Smooth muscle cell (in vitro differentiated cells): ENCODE measurements at regions not wholly inside any gene's neighbourhood (a gene's known extent, or its start where the extent isn't known, plus 50 kb on each side); places are given as distances from the start of the nearest gene placed in this dataset.

ENCODE experiments used
- DNase-seq: peaks from one replicate; lab custom pipeline; 2025; ENCODE audit not compliant: unreplicated experiment; lab: John Stamatoyannopoulos, UW
- H2AFZ ChIP-seq: fragments of 200-600 bp; sonication (generic); 2 replicates; pipeline ENCODE4 v1.6.0; 2016; ENCODE audit warnings: antibody characterized with exemption, low read depth, mild to moderate bottlenecking
- H3F3A ChIP-seq: fragments of 200-600 bp; sonication (generic); 2 replicates; pipeline ENCODE4 v1.6.0; 2017; ENCODE audit warnings: antibody characterized with exemption, low read depth
- H3K27ac ChIP-seq: fragments of 200-600 bp; sonication (generic); 2 replicates; pipeline ENCODE4 v1.5.1; 2016; ENCODE audit warnings: low read depth, mild to moderate bottlenecking
- H3K27me3 ChIP-seq: fragments of 200-600 bp; sonication (generic); 2 replicates; pipeline ENCODE4 v1.6.1; 2016; ENCODE audit warnings: low read depth, mild to moderate bottlenecking
- H3K36me3 ChIP-seq: fragments of 200-600 bp; sonication (generic); 2 replicates; pipeline ENCODE4 v1.5.1; 2016; ENCODE audit warnings: low read depth
- H3K4me1 ChIP-seq: fragments of 200-600 bp; sonication (generic); 2 replicates; pipeline ENCODE4 v1.5.1; 2016; ENCODE audit warnings: low read depth
- H3K4me2 ChIP-seq: fragments of 200-600 bp; sonication (generic); 2 replicates; pipeline ENCODE4 v1.6.0; 2016; ENCODE audit warnings: mild to moderate bottlenecking
- H3K4me3 ChIP-seq: fragments of 200-600 bp; sonication (generic); 2 replicates; pipeline ENCODE4 v1.5.1; 2016; ENCODE audit warnings: mild to moderate bottlenecking
- H3K79me2 ChIP-seq: fragments of 200-600 bp; sonication (generic); 2 replicates; pipeline ENCODE4 v1.6.0; 2016; ENCODE audit warnings: low read depth, mild to moderate bottlenecking
- H3K9ac ChIP-seq: fragments of 200-600 bp; sonication (generic); 2 replicates; pipeline ENCODE4 v1.6.0; 2016; ENCODE audit warnings: low read depth
- H3K9me3 ChIP-seq: fragments of 200-600 bp; sonication (generic); replicated peaks from 2 replicates; pipeline ENCODE4 v1.5.1; 2016; ENCODE audit warnings: low read depth
- H4K20me1 ChIP-seq: fragments of 200-600 bp; sonication (generic); 2 replicates; pipeline ENCODE4 v1.6.0; 2016; ENCODE audit warnings: low read depth
- WGBS: methylation state at CpG from one replicate; pipeline ENCODE4 v1.1.7; 2016; ENCODE audit warnings: low lambda C conversion rate; 5-methylcytosine and 5-hydroxymethylcytosine counted together
- TF ChIP-seq, protein P1 (sequence below): fragments of 200-600 bp; sonication (generic); IDR thresholded peaks from 2 replicates; pipeline ENCODE4 v1.5.1; 2017; ENCODE audit warnings: borderline replicate concordance, mild to moderate bottlenecking, antibody characterized with exemption; ENCODE audit not compliant: insufficient read depth, poor library complexity, severe bottlenecking

DNA sequence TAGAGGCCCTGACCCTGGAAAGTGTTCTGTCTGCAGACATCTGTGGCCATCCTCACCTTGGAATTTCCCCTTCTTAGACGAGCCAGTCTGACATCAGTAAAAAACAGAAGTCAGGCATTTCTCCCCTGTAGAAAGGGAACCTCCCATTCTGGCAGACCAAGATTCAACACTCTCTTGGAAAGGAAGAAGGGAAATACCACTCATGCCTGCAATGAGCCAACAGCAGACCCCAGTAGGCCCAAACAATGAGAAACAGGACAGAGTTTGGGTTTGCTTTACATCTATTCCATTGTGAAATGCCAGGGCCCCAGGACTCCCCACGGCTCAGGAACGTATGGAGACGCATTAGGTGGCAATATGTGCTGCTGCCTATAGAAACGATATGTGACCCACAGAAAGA lies 264.0 kb upstream of the NSMCE3 start:
- DNase-seq, result no peak
- H3K4me2 ChIP-seq, result no peak overlapping the region
- H3K9me3 ChIP-seq, result no peaks in the 10 kb centered on the region
- no peak overlapping the region for H3K9ac ChIP-seq
- no peaks in the 10 kb centered on the region for H3K79me2 ChIP-seq
- H3F3A ChIP-seq, result no peaks in the 10 kb centered on the region
- H3K36me3 ChIP-seq, result no peaks in the 10 kb centered on the region
- no peaks in the 10 kb centered on the region for H3K27me3 ChIP-seq
- TF ChIP-seq, protein P1, sequence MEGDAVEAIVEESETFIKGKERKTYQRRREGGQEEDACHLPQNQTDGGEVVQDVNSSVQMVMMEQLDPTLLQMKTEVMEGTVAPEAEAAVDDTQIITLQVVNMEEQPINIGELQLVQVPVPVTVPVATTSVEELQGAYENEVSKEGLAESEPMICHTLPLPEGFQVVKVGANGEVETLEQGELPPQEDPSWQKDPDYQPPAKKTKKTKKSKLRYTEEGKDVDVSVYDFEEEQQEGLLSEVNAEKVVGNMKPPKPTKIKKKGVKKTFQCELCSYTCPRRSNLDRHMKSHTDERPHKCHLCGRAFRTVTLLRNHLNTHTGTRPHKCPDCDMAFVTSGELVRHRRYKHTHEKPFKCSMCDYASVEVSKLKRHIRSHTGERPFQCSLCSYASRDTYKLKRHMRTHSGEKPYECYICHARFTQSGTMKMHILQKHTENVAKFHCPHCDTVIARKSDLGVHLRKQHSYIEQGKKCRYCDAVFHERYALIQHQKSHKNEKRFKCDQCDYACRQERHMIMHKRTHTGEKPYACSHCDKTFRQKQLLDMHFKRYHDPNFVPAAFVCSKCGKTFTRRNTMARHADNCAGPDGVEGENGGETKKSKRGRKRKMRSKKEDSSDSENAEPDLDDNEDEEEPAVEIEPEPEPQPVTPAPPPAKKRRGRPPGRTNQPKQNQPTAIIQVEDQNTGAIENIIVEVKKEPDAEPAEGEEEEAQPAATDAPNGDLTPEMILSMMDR, result no peak
- 55% methylated on average over 5 of the region's 5 CpGs for WGBS
- no peak overlapping the region for H3K27ac ChIP-seq
- H4K20me1 ChIP-seq, result no peaks in the 10 kb centered on the region
- H3K4me3 ChIP-seq, result no peak overlapping the region
- H2AFZ ChIP-seq, result no peak overlapping the region
- H3K4me1 ChIP-seq, result peaks cover 10% of the 10 kb centered on the region

DNA sequence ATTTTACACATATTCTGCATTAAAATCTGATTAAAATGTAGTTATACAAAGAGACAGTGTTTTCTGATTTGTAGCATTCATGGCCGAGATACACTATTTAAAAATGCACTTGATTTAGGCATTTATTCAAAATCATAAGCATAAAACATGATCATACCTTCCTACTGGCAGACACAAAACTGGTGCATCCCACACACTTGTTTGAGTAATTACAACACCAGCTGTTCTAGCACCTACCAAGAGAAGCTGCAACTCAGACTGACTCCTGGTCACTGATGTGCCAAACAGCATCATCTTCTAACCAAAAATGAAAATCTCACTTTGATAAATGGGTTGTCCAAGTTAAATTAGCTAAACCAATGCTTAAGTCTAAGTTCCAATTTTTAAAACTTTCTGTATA lies 262.7 kb upstream of the NSMCE3 start:
- Histone ChIP-seq H4K20me1 (no peaks in the 10 kb centered on the region), H3K27me3 (no peaks in the 10 kb centered on the region), H3K4me1 (peaks cover 10% of the 10 kb centered on the region), H3K4me2 (no peak overlapping the region), H3K36me3 (no peaks in the 10 kb centered on the region), H3K9ac (no peak overlapping the region), H3K9me3 (no peaks in the 10 kb centered on the region), H2AFZ (no peak overlapping the region), H3K4me3 (no peak overlapping the region), H3K79me2 (no peaks in the 10 kb centered on the region), H3F3A (no peaks in the 10 kb centered on the region), H3K27ac (no peak overlapping the region)
- TF ChIP-seq, protein P1, result no peak
- DNase-seq, result no peak
- WGBS, result 75% methylated on average over 1 of the region's 1 CpG

DNA sequence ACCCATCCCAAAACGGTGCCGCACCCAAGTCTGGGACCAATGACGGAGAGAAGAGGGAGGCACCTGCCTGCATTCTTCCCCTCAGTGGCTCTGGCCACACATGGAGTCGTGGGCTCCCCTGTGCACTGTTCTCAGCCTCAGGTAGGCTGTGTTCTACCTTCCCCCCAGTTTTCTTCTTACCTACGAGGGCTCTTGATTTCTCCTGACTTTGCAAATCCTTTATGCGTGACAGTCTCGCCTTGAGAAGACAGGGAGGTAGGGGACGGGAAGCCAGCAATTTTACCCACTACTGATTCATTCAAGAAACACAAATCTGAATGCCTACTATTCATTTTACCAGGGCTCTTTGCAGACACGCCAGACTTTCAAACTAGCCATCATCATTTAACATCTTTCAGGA lies 261.3 kb upstream of the NSMCE3 start:
- H3K4me3 ChIP-seq, result no peak overlapping the region
- H3K9ac ChIP-seq, result no peak overlapping the region
- H3K4me2 ChIP-seq, result no peak overlapping the region
- DNase-seq, result no peak
- no peaks in the 10 kb centered on the region for H3F3A ChIP-seq
- TF ChIP-seq, protein P1, result no peak
- H3K79me2 ChIP-seq, result no peaks in the 10 kb centered on the region
- H3K9me3 ChIP-seq, result no peaks in the 10 kb centered on the region
- no peaks in the 10 kb centered on the region for H4K20me1 ChIP-seq
- no peak overlapping the region for H3K27ac ChIP-seq
- no peak overlapping the region for H2AFZ ChIP-seq
- H3K4me1 ChIP-seq, result peaks cover 10% of the 10 kb centered on the region
- H3K27me3 ChIP-seq, result no peaks in the 10 kb centered on the region
- WGBS, result 92% methylated on average over 9 of the region's 9 CpGs
- no peaks in the 10 kb centered on the region for H3K36me3 ChIP-seq

DNA sequence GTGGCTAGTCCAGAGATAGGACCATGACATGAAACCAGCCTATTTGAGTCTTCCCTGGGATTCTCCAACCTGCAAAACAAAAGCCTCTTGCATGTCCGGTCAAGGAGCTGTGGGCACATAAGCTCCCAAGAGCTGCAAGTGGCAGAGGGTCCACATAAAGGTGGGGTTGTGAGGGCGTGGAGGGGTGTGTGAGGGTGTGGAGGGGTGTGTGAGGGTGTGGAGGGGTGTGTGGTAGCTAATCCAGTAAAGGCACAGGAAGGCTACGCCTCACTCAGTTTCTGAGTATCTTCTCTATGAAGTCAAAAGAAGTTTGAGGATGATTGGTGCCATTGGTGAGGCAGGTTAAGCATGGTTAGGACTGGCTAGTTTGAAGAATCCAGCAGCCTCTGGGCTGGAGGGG lies 259.4 kb upstream of the NSMCE3 start:
- no peak overlapping the region for H3K27ac ChIP-seq
- no peaks in the 10 kb centered on the region for H3F3A ChIP-seq
- H3K27me3 ChIP-seq, result no peaks in the 10 kb centered on the region
- no peaks in the 10 kb centered on the region for H3K36me3 ChIP-seq
- no peaks in the 10 kb centered on the region for H3K9me3 ChIP-seq
- no peaks in the 10 kb centered on the region for H4K20me1 ChIP-seq
- no peak for DNase-seq
- H3K4me2 ChIP-seq, result no peak overlapping the region
- H2AFZ ChIP-seq, result no peak overlapping the region
- no peaks in the 10 kb centered on the region for H3K79me2 ChIP-seq
- no peak overlapping the region for H3K9ac ChIP-seq
- H3K4me1 ChIP-seq, result peaks cover 6% of the 10 kb centered on the region
- no peak overlapping the region for H3K4me3 ChIP-seq
- WGBS, result 95% methylated on average over 3 of the region's 3 CpGs
- TF ChIP-seq, protein P1, result no peak
